Renal pelvis (tissue), 1 donor: ENCODE measurements at regions not wholly inside any gene's neighbourhood (a gene's known extent, or its start where the extent isn't known, plus 50 kb on each side); places are given as distances from the start of the nearest gene placed in this dataset.

Source experiments
- DNase-seq: peaks from one replicate; pipeline ENCODE4 v3.0.0-alpha.2; 2013

GRCh38 chr7:67683628-67684027 lies 687.0 kb downstream of the TYW1 start:
- no peak for DNase-seq

- no peak for DNase-seq
These were observed 694.1 kb downstream of the TYW1 start for GRCh38 chr7:67690700-67691099.

GRCh38 chr7:67692425-67692824 lies 695.8 kb downstream of the TYW1 start:
- DNase-seq: no peak

- no peak for DNase-seq
These were observed 699.5 kb downstream of the TYW1 start for GRCh38 chr7:67696124-67696523.

- no peak for DNase-seq
These were observed 700.2 kb downstream of the TYW1 start for GRCh38 chr7:67696878-67697277.

- DNase-seq: no peak
These were observed 701.7 kb downstream of the TYW1 start for GRCh38 chr7:67698354-67698753.

GRCh38 chr7:67705850-67706249 lies 709.2 kb downstream of the TYW1 start:
- DNase-seq: no peak

- DNase-seq: no peak
These were observed 715.1 kb downstream of the TYW1 start for GRCh38 chr7:67711706-67712105.

GRCh38 chr7:67713451-67714056 lies 716.9 kb downstream of the TYW1 start:
- no peak for DNase-seq

- DNase-seq: no peak
These were observed 720.1 kb downstream of the TYW1 start for GRCh38 chr7:67716729-67717128.

- no peak for DNase-seq
These were observed 727.0 kb downstream of the TYW1 start for GRCh38 chr7:67723591-67723990.

GRCh38 chr7:67724435-67724834 lies 727.8 kb downstream of the TYW1 start:
- DNase-seq: no peak

GRCh38 chr7:67724955-67725354 lies 728.3 kb downstream of the TYW1 start:
- no peak for DNase-seq

GRCh38 chr7:67725423-67725822 lies 728.8 kb downstream of the TYW1 start:
- DNase-seq: no peak

- DNase-seq: no peak
These were observed 733.1 kb downstream of the TYW1 start for GRCh38 chr7:67729771-67730170.

GRCh38 chr7:67731704-67732103 lies 735.1 kb downstream of the TYW1 start:
- DNase-seq: no peak

- DNase-seq: no peak
These were observed 736.3 kb downstream of the TYW1 start for GRCh38 chr7:67732898-67733297.

GRCh38 chr7:67738145-67738544 lies 741.5 kb downstream of the TYW1 start:
- DNase-seq: no peak

- no peak for DNase-seq
These were observed 742.3 kb downstream of the TYW1 start for GRCh38 chr7:67738958-67739357.

- no peak for DNase-seq
These were observed 746.9 kb downstream of the TYW1 start for GRCh38 chr7:67743501-67743900.

GRCh38 chr7:67752227-67752626 lies 755.6 kb downstream of the TYW1 start:
- DNase-seq: no peak

- no peak for DNase-seq
These were observed 757.3 kb downstream of the TYW1 start for GRCh38 chr7:67753891-67754290.

GRCh38 chr7:67754651-67755050 lies 758.0 kb downstream of the TYW1 start:
- no peak for DNase-seq

- no peak for DNase-seq
These were observed 761.9 kb downstream of the TYW1 start for GRCh38 chr7:67758551-67758950.

- DNase-seq: no peak
These were observed 764.3 kb downstream of the TYW1 start for GRCh38 chr7:67760971-67761370.
